ENCODE measurements at regions not wholly inside any gene's neighbourhood (a gene's known extent, or its start where the extent isn't known, plus 50 kb on each side); places are given as distances from the start of the nearest gene placed in this dataset.

- TF ChIP-seq CTCF (IDR thresholded peaks at IDR 0.05), result no peak
- H3K9me3 ChIP-seq, result no peaks in the 10 kb centered on the region
- no peak for DNase-seq
- no peak for ATAC-seq
- peaks cover 6% of the 10 kb centered on the region for H3K4me1 ChIP-seq (ENCODE audit: low read depth)
- intact Hi-C loops (cut with DNase I, micrococcal nuclease), result no loop called here
- H3K4me3 ChIP-seq, result no peak overlapping the region
- no peaks in the 10 kb centered on the region for H3K36me3 ChIP-seq (ENCODE audit: low read depth)
These were observed 98.7 kb upstream of the RFLNA start for GRCh38 chr12:124196236-124196635.

GRCh38 chr12:124201248-124201647 is 93.6 kb upstream of the RFLNA start:
- H3K9me3 ChIP-seq, result peaks cover 2% of the 10 kb centered on the region
- TF ChIP-seq CTCF (IDR thresholded peaks at IDR 0.05), result no peak
- no peaks in the 10 kb centered on the region for H3K4me1 ChIP-seq (ENCODE audit: low read depth)
- intact Hi-C loops (cut with DNase I, micrococcal nuclease), result no loop called here
- no peaks in the 10 kb centered on the region for H3K36me3 ChIP-seq (ENCODE audit: low read depth)
- H3K4me3 ChIP-seq, result no peak overlapping the region
- no peak for ATAC-seq
- no peak for DNase-seq

GRCh38 chr12:124203176-124203575 is 91.7 kb upstream of the RFLNA start:
- ATAC-seq, result no peak
- Histone ChIP-seq H3K9me3 (peaks cover 2% of the 10 kb centered on the region), H3K4me1 (ENCODE audit: low read depth) (no peaks in the 10 kb centered on the region), H3K4me3 (no peak overlapping the region), H3K36me3 (ENCODE audit: low read depth) (no peaks in the 10 kb centered on the region)
- DNase-seq, result no peak
- intact Hi-C loops (cut with DNase I, micrococcal nuclease), result no loop called here
- TF ChIP-seq CTCF (IDR thresholded peaks at IDR 0.05), result no peak

GRCh38 chr12:124205405-124205804 is 89.5 kb upstream of the RFLNA start:
- H3K4me1 ChIP-seq (ENCODE audit: low read depth), result no peaks in the 10 kb centered on the region
- ATAC-seq (no peak), DNase-seq (no peak)
- peaks cover 2% of the 10 kb centered on the region for H3K9me3 ChIP-seq
- intact Hi-C loops (cut with DNase I, micrococcal nuclease), result no loop called here
- H3K36me3 ChIP-seq (ENCODE audit: low read depth), result no peaks in the 10 kb centered on the region
- no peak overlapping the region for H3K4me3 ChIP-seq
- no peak for TF ChIP-seq CTCF (IDR thresholded peaks at IDR 0.05)

GRCh38 chr12:124207049-124207448 is 87.8 kb upstream of the RFLNA start:
- peaks cover 2% of the 10 kb centered on the region for H3K9me3 ChIP-seq
- intact Hi-C loops (cut with DNase I, micrococcal nuclease), result no loop called here
- DNase-seq (no peak), ATAC-seq (no peak)
- TF ChIP-seq CTCF (IDR thresholded peaks at IDR 0.05), result no peak
- no peak overlapping the region for H3K4me3 ChIP-seq
- H3K36me3 ChIP-seq (ENCODE audit: low read depth), result no peaks in the 10 kb centered on the region
- H3K4me1 ChIP-seq (ENCODE audit: low read depth), result no peaks in the 10 kb centered on the region

GRCh38 chr12:124207617-124208016 is 87.3 kb upstream of the RFLNA start:
- H3K4me1 ChIP-seq (ENCODE audit: low read depth), result no peaks in the 10 kb centered on the region
- no peaks in the 10 kb centered on the region for H3K36me3 ChIP-seq (ENCODE audit: low read depth)
- TF ChIP-seq CTCF (IDR thresholded peaks at IDR 0.05), result no peak
- ATAC-seq, result no peak
- DNase-seq, result no peak
- peaks cover 2% of the 10 kb centered on the region for H3K9me3 ChIP-seq
- no peak overlapping the region for H3K4me3 ChIP-seq
- intact Hi-C loops (cut with DNase I, micrococcal nuclease), result no loop called here
